IMR-90 (cell line): ENCODE measurements at regions not wholly inside any gene's neighbourhood (a gene's known extent, or its start where the extent isn't known, plus 50 kb on each side); places are given as distances from the start of the nearest gene placed in this dataset.
"Not testable (repeated sequence)": the region's sequence is repeated elsewhere in the genome, so short reads cannot be mapped to it uniquely, and the experiment has no call there.

ENCODE experiments used
- ATAC-seq: fragments of 200-7000 bp; cut with Tn5 transposase; 2 replicates; pipeline ENCODE4 v1.9.1; 2020; ENCODE audit warnings: low read depth, mild to moderate bottlenecking, moderate library complexity
- BruUV-seq: library from RNA; stranded (reverse); fragments of 400-500 nt; replicated peaks from 2 replicates; lab custom pipeline; 2021; lab: Mats Ljungman, UMichigan
- CTCF ChIA-PET: fragments of 300-600 bp; formaldehyde crosslinking; extraction: SDS; loops from one replicate; lab custom pipeline; 2021; ENCODE audit warnings: antibody characterized with exemption; lab: Yijun Ruan, JAX
- POLR2A ChIA-PET: fragments of 300-600 bp; sonication (Branson Sonifier 250); formaldehyde crosslinking; loops from one replicate; lab custom pipeline; 2022; ENCODE audit warnings: antibody characterized with exemption; ENCODE audit not compliant: unreplicated experiment; lab: Charles Lee
- DNase-seq: peaks from one replicate; pipeline ENCODE4 v3.0.0; 2013
- H2AFZ ChIP-seq: replicated peaks from 2 replicates; pipeline ENCODE3; 2013; ENCODE audit warnings: low read length, mild to moderate bottlenecking; ENCODE audit not compliant: poor library complexity
- H2AK5ac ChIP-seq: 2 replicates; pipeline ENCODE4 v1.6.1; 2013; ENCODE audit warnings: low read depth, low read length, inconsistent platforms
- H2AK9ac ChIP-seq: replicated peaks from 2 replicates; pipeline ENCODE3; 2013; ENCODE audit warnings: mild to moderate bottlenecking, low read depth, low read length, moderate library complexity; ENCODE audit not compliant: poor library complexity
- H2BK120ac ChIP-seq: 2 replicates; pipeline ENCODE4 v1.6.1; 2013; ENCODE audit warnings: low read depth, low read length, inconsistent platforms
- H2BK15ac ChIP-seq: 3 replicates; pipeline ENCODE4 v1.6.1; 2013; ENCODE audit warnings: low read depth, low read length, inconsistent platforms
- H2BK20ac ChIP-seq: 2 replicates; pipeline ENCODE4 v1.6.1; 2013; ENCODE audit warnings: low read depth, mild to moderate bottlenecking, inconsistent platforms, low read length, moderate library complexity
- H2BK5ac ChIP-seq: 2 replicates; pipeline ENCODE4 v1.6.1; 2013; ENCODE audit warnings: mild to moderate bottlenecking, low read depth, low read length, inconsistent platforms; ENCODE audit not compliant: poor library complexity, severe bottlenecking
- H3K14ac ChIP-seq: replicated peaks from 2 replicates; pipeline ENCODE4 v1.6.1; 2013; ENCODE audit warnings: low read depth, low read length, inconsistent platforms
- H3K18ac ChIP-seq: 2 replicates; pipeline ENCODE4 v1.6.1; 2013; ENCODE audit warnings: low read depth, low read length, control low read depth
- H3K23ac ChIP-seq: 2 replicates; pipeline ENCODE4 v1.6.1; 2013; ENCODE audit warnings: low read depth, low read length, inconsistent platforms
- H3K27ac ChIP-seq: 2 replicates; pipeline ENCODE4 v1.5.1; 2013; ENCODE audit warnings: mild to moderate bottlenecking, control low read depth, low read length; ENCODE audit not compliant: insufficient read depth
- H3K27me3 ChIP-seq: 2 replicates; pipeline ENCODE4 v1.6.1; 2013; ENCODE audit warnings: low read length; ENCODE audit not compliant: control insufficient read depth, insufficient read depth
- H3K36me3 ChIP-seq: 2 replicates; pipeline ENCODE4 v1.6.1; 2013; ENCODE audit warnings: low read length, mixed read lengths; ENCODE audit not compliant: control insufficient read depth, insufficient read depth
- H3K4ac ChIP-seq: 2 replicates; pipeline ENCODE4 v1.6.1; 2013; ENCODE audit warnings: low read depth, low read length, inconsistent platforms
- H3K4me1 ChIP-seq: 2 replicates; pipeline ENCODE4 v1.6.1; 2013; ENCODE audit warnings: low read length, mixed read lengths; ENCODE audit not compliant: control insufficient read depth, insufficient read depth
- H3K4me2 ChIP-seq: 2 replicates; pipeline ENCODE4 v1.6.1; 2013; ENCODE audit warnings: low read depth, mild to moderate bottlenecking, control low read depth, low read length, moderate library complexity
- H3K4me3 ChIP-seq: 2 replicates; pipeline ENCODE4 v1.5.1; 2013; ENCODE audit warnings: low read depth, mild to moderate bottlenecking, control low read depth, low read length, moderate library complexity; ENCODE audit not compliant: insufficient read depth
- H3K56ac ChIP-seq: 2 replicates; pipeline ENCODE4 v1.6.1; 2013; ENCODE audit warnings: low read length, inconsistent platforms; ENCODE audit not compliant: insufficient read depth; ENCODE audit errors: extremely low read depth
- H3K79me1 ChIP-seq, 2 experiments: 2 replicates each; pipeline ENCODE4 v1.6.1; 2013; ENCODE audit warnings: low read length in 2 of 2, inconsistent platforms in 1 of 2, low read depth in 1 of 2
- H3K9ac ChIP-seq: 2 replicates; pipeline ENCODE4 v1.6.1; 2013; ENCODE audit warnings: low read depth, low read length, control low read depth
- H3K9me1 ChIP-seq: 2 replicates; pipeline ENCODE4 v1.6.1; 2013; ENCODE audit warnings: low read length, inconsistent platforms; ENCODE audit not compliant: insufficient read depth
- H3K9me3 ChIP-seq: 2 replicates; pipeline ENCODE4 v1.6.1; 2013; ENCODE audit warnings: low read length; ENCODE audit not compliant: control insufficient read depth, insufficient read depth
- H4K20me1 ChIP-seq: 2 replicates; pipeline ENCODE4 v1.6.1; 2013; ENCODE audit warnings: low read length, inconsistent platforms; ENCODE audit not compliant: insufficient read depth
- H4K5ac ChIP-seq: 2 replicates; pipeline ENCODE4 v1.6.1; 2013; ENCODE audit warnings: mild to moderate bottlenecking, low read depth, low read length, control low read depth
- H4K8ac ChIP-seq, 2 experiments: 2 replicates each; pipeline ENCODE4 v1.6.1; 2013; ENCODE audit warnings: low read depth in 2 of 2, low read length in 2 of 2, control low read depth in 1 of 2, inconsistent platforms in 1 of 2
- H4K91ac ChIP-seq: 2 replicates; pipeline ENCODE4 v1.6.1; 2013; ENCODE audit warnings: low read depth, low read length, inconsistent platforms; ENCODE audit not compliant: insufficient read depth
- whole genome bisulfite sequencing, 2 experiments: methylation state at CpG; one replicate each; pipeline versions ENCODE4 v1.1.5 to v1.1.7; 2013; ENCODE audit warnings: missing lambda C conversion rate in 2 of 2; ENCODE audit not compliant: insufficient read length in 1 of 2; ENCODE audit errors: extremely low coverage in 2 of 2; 5-methylcytosine and 5-hydroxymethylcytosine counted together
- dilution Hi-C: fragments of 300-500 bp; cut with HindIII; formaldehyde crosslinking; loops from one replicate; pipeline ENCODE4 v1.14.3; 2018; ENCODE audit warnings: low sequenced_read_pairs; ENCODE audit not compliant: unreplicated experiment
- in situ Hi-C: fragments of 300-500 bp; cut with MboI; formaldehyde crosslinking; loops from 3 replicates; pipeline ENCODE4 v1.14.3; 2019; ENCODE audit warnings: low sequenced_read_pairs, inconsistent platforms, mixed read lengths
- intact Hi-C: fragments of 100-400 bp; cut with micrococcal nuclease; formaldehyde crosslinking; loops from 2 replicates; pipeline ENCODE4 v1.10.0; 2022

DNA sequence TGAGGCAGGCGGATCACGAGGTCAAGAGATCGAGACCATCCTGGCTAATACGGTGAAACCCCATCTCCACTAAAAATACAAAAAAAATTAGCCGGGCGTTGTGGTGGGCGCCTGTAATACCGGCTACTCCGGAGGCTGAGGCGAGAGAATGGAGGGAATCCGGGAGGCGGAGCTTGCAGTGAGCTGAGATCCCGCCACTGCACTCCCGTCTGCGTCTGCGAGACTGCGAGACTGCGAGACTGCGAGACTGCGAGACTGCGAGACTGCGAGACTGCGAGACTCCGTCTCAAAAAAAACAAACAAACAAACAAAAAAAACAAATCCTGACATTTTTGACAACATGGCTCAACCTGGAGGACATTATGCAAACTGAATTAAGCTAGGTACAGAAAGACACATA lies 1606.2 kb downstream of the STIM2 start:
- not testable (repeated sequence) for H3K9me1 ChIP-seq

More for the DNA sequence above, 1606.2 kb downstream of the STIM2 start:
- H3K4me1 ChIP-seq, H3K23ac ChIP-seq, dilution Hi-C loops, H3K27ac ChIP-seq, H3K4me2 ChIP-seq, H3K79me1 ChIP-seq, H3K27me3 ChIP-seq, H4K91ac ChIP-seq, H4K8ac ChIP-seq, H4K20me1 ChIP-seq, H4K5ac ChIP-seq, POLR2A ChIA-PET, H3K18ac ChIP-seq, H2AK9ac ChIP-seq, DNase-seq, H2AFZ ChIP-seq, H2BK120ac ChIP-seq, BruUV-seq, H3K4ac ChIP-seq, H2BK15ac ChIP-seq, H3K36me3 ChIP-seq, H3K14ac ChIP-seq, in situ Hi-C loops, H3K9ac ChIP-seq, H3K56ac ChIP-seq, H2BK20ac ChIP-seq, H3K4me3 ChIP-seq, intact Hi-C loops, ATAC-seq, H3K9me3 ChIP-seq, H2BK5ac ChIP-seq, H2AK5ac ChIP-seq: not testable (repeated sequence)
- 96% methylated on average over 5 of the region's 24 CpGs; no CpG with 5 or more reads in 1 of the 2 experiments for WGBS, 2 experiments
- CTCF ChIA-PET: interaction anchor here (0.6 to 0.8 kb wide), 2 partner anchors 8 to 16 kb away, joined by 3 to 4 read pairs; no protein-coding TSS in a partner anchor
